Endothelial cell of umbilical vein (primary cell): ENCODE measurements at regions not wholly inside any gene's neighbourhood (a gene's known extent, or its start where the extent isn't known, plus 50 kb on each side); places are given as distances from the start of the nearest gene placed in this dataset.

Source experiments
- BruUV-seq: library from RNA; stranded (reverse); fragments of 400-500 nt; replicated peaks from 2 replicates; lab custom pipeline; 2021; lab: Mats Ljungman, UMichigan
- CTCF ChIA-PET: fragments of 300-600, 350-600 bp; sonication (Branson Sonifier 250); formaldehyde crosslinking; loops from one replicate; lab custom pipeline; 2021; ENCODE audit warnings: antibody characterized with exemption, inconsistent platforms; lab: Charles Lee
- POLR2A ChIA-PET: fragments of 300-600, 350-600 bp; sonication (Branson Sonifier 250); formaldehyde crosslinking; loops from one replicate; lab custom pipeline; 2021; ENCODE audit warnings: antibody characterized with exemption, inconsistent platforms; lab: Charles Lee
- DNase-seq: peaks from one replicate; pipeline ENCODE4 v3.0.0-alpha.2; 2011; ENCODE audit warnings: low read depth, low spot score
- FAIRE-seq: peaks from 2 replicates; lab custom pipeline; 2011; peaks lifted over from hg19 to GRCh38; lab: Jason Lieb, UNC
- H2AFZ ChIP-seq: 2 replicates; pipeline ENCODE4 v1.6.0; 2012; ENCODE audit warnings: low read depth, low read length, control low read depth, inconsistent platforms
- H3K27ac ChIP-seq: 2 replicates; pipeline ENCODE4 v1.5.1; 2011; ENCODE audit warnings: low read depth, mild to moderate bottlenecking, control low read depth, low read length, moderate library complexity; ENCODE audit not compliant: insufficient read depth
- H3K27me3 ChIP-seq, 2 experiments: 2 replicates each; pipeline versions ENCODE4 v1.6.0 to v1.6.1; 2011; ENCODE audit warnings: low read length in 2 of 2, mixed read lengths in 1 of 2; ENCODE audit not compliant: control insufficient read depth in 2 of 2, insufficient read depth in 2 of 2
- H3K36me3 ChIP-seq, 2 experiments: 2 replicates in 1 of 2; 3 replicates in 1 of 2; pipeline ENCODE4 v1.5.1; 2011; ENCODE audit warnings: low read length in 2 of 2, mild to moderate bottlenecking in 1 of 2, moderate library complexity in 1 of 2; ENCODE audit not compliant: control insufficient read depth in 2 of 2, insufficient read depth in 2 of 2; ENCODE audit errors: extremely low read depth in 1 of 2
- H3K4me1 ChIP-seq: 3 replicates; pipeline ENCODE4 v1.5.1; 2011; ENCODE audit warnings: mild to moderate bottlenecking, low read length; ENCODE audit not compliant: control insufficient read depth, insufficient read depth; ENCODE audit errors: extremely low read depth
- H3K4me2 ChIP-seq: 2 replicates; pipeline ENCODE4 v1.6.1; 2011; ENCODE audit warnings: low read length, control low read depth, mixed read lengths; ENCODE audit not compliant: insufficient read depth
- H3K4me3 ChIP-seq, 3 experiments: fragments of 200-600 bp in 1 of 3; sonication (generic), shearing (Covaris generic) in 1 of 3; replicated peaks in 1 of 3; 2 replicates each; pipeline ENCODE4 v1.5.1; 2011 to 2016; ENCODE audit warnings: control low read depth in 3 of 3, low read length in 3 of 3, mild to moderate bottlenecking in 2 of 3, inconsistent platforms in 1 of 3, low read depth in 1 of 3, moderate library complexity in 1 of 3; ENCODE audit not compliant: insufficient read depth in 1 of 3
- H3K79me2 ChIP-seq: 2 replicates; pipeline ENCODE4 v1.6.0; 2012; ENCODE audit warnings: low read length, inconsistent platforms; ENCODE audit not compliant: control insufficient read depth, insufficient read depth
- H3K9ac ChIP-seq: replicated peaks from 2 replicates; pipeline ENCODE3; 2011; ENCODE audit warnings: low read length, control low read depth; ENCODE audit not compliant: insufficient read depth; ENCODE audit errors: extremely low read depth
- H3K9me1 ChIP-seq: replicated peaks from 3 replicates; pipeline ENCODE4 v1.6.0; 2011; ENCODE audit warnings: mild to moderate bottlenecking, low read length; ENCODE audit not compliant: control insufficient read depth, insufficient read depth; ENCODE audit errors: extremely low read depth
- H3K9me3 ChIP-seq: replicated peaks from 2 replicates; pipeline ENCODE4 v1.5.1; 2012; ENCODE audit warnings: low read length, inconsistent platforms; ENCODE audit not compliant: control insufficient read depth, insufficient read depth
- H4K20me1 ChIP-seq: replicated peaks from 2 replicates; pipeline ENCODE3; 2011; ENCODE audit warnings: mild to moderate bottlenecking, low read length; ENCODE audit not compliant: control insufficient read depth, insufficient read depth; ENCODE audit errors: extremely low read depth
- EZH2 ChIP-seq: IDR thresholded peaks from 2 replicates; pipeline ENCODE4 v1.6.1; 2012; ENCODE audit warnings: borderline replicate concordance, low read depth, mild to moderate bottlenecking, moderate library complexity, low read length, inconsistent platforms; ENCODE audit not compliant: severe bottlenecking
- FOS ChIP-seq: IDR thresholded peaks from 2 replicates; pipeline ENCODE4 v1.6.1; 2011; ENCODE audit warnings: mild to moderate bottlenecking, low read length, moderate library complexity, borderline replicate concordance; ENCODE audit not compliant: insufficient read depth
- GATA2 ChIP-seq: IDR thresholded peaks from 2 replicates; pipeline ENCODE4 v1.7.0; 2011; ENCODE audit warnings: low read depth, mild to moderate bottlenecking, moderate library complexity, mixed read lengths, low read length; ENCODE audit not compliant: insufficient read length, insufficient read depth
- JUN ChIP-seq: IDR thresholded peaks from 2 replicates; pipeline ENCODE4 v1.6.1; 2011; ENCODE audit warnings: borderline replicate concordance, low read depth; ENCODE audit not compliant: insufficient read length, insufficient read depth
- MYC ChIP-seq: IDR thresholded peaks from one replicate; pipeline ENCODE4 v1.6.1; 2011; ENCODE audit warnings: mild to moderate bottlenecking, low read depth, low read length
- POLR2A ChIP-seq: IDR thresholded peaks from 2 replicates; pipeline ENCODE4 v1.6.1; 2012; ENCODE audit warnings: low read depth, mild to moderate bottlenecking, control low read depth, low read length
- POLR2AphosphoS5 ChIP-seq: IDR thresholded peaks from 2 replicates; pipeline ENCODE4 v1.6.1; 2012; ENCODE audit warnings: low read depth, mild to moderate bottlenecking, control low read depth, low read length, moderate library complexity; ENCODE audit not compliant: insufficient read depth
- dilution Hi-C: fragments of 300-500 bp; cut with MboI; formaldehyde crosslinking; loops from one replicate; pipeline ENCODE4 v1.15.0; 2019; ENCODE audit warnings: low sequenced_read_pairs; ENCODE audit not compliant: extremely low pct_ligation_motif_present
- intact Hi-C: fragments of 100-400 bp; cut with micrococcal nuclease; formaldehyde crosslinking; loops from one replicate; pipeline ENCODE4 v1.10.0; 2022
- TF ChIP-seq, protein P1 (sequence below): IDR thresholded peaks from 2 replicates; pipeline ENCODE4 v1.6.1; 2011; ENCODE audit not compliant: insufficient read depth, insufficient read length
- TF ChIP-seq, protein P2 (sequence below), 2 donors: IDR thresholded peaks; 1 replicate in 1 of 2; 2 replicates in 1 of 2; pipeline ENCODE4 v1.5.1; 2011; ENCODE audit warnings: low read length in 2 of 2, mild to moderate bottlenecking in 2 of 2, moderate library complexity in 2 of 2, control low read depth in 1 of 2, inconsistent platforms in 1 of 2, low read depth in 1 of 2; ENCODE audit not compliant: insufficient read depth in 1 of 2; ENCODE audit errors: extremely low read depth in 1 of 2

DNA sequence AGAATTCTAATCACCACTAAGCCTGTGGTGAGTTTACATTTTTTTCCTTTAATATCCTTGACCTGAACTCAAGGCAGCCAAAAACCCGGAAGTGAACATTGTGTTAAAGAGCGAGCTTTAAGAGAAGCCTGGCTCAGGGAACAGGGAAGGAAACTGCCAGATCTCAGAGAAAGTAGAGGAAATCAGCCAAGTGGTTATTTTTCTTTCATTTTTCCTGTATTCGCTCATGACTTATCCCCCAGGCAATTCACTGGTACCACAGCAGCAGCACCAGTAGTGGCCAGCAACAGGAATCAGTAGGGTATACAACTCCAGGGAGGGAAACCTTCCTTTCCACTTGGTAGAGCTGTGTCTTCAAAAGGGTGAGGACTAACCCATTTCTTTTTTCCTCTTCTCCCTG, 89.6 kb upstream of the HMGCLL1 start:
- no peaks in the 10 kb centered on the region for H3K36me3 ChIP-seq
- ChIA-PET CTCF (no interaction called here), POLR2A (no interaction called here)
- no peaks in the 10 kb centered on the region for H3K9me1 ChIP-seq
- no peak overlapping the region for H3K27ac ChIP-seq
- H2AFZ ChIP-seq: peak overlapping the region; percentile 79
- intact Hi-C loops (no loop called here), dilution Hi-C loops (no loop called here)
- no peak overlapping the region for H3K9ac ChIP-seq
- H3K27me3 ChIP-seq: no peaks in the 10 kb centered on the region
- H3K79me2 ChIP-seq: no peaks in the 10 kb centered on the region
- H3K4me3 ChIP-seq: no peak overlapping the region
- no peaks in the 10 kb centered on the region for H3K4me1 ChIP-seq
- no peaks in the 10 kb centered on the region for H3K9me3 ChIP-seq
- BruUV-seq: no TSS peak
- H4K20me1 ChIP-seq: no peaks in the 10 kb centered on the region
- no peak overlapping the region for H3K4me2 ChIP-seq
- TF ChIP-seq GATA2: no peak
- no peak for TF ChIP-seq POLR2AphosphoS5
- TF ChIP-seq FOS: no peak
- TF ChIP-seq, protein P1, sequence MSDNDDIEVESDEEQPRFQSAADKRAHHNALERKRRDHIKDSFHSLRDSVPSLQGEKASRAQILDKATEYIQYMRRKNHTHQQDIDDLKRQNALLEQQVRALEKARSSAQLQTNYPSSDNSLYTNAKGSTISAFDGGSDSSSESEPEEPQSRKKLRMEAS: no peak
- TF ChIP-seq JUN: no peak
- TF ChIP-seq POLR2A: no peak
- TF ChIP-seq EZH2: no peak
- no peak for TF ChIP-seq MYC
- TF ChIP-seq, protein P2, sequence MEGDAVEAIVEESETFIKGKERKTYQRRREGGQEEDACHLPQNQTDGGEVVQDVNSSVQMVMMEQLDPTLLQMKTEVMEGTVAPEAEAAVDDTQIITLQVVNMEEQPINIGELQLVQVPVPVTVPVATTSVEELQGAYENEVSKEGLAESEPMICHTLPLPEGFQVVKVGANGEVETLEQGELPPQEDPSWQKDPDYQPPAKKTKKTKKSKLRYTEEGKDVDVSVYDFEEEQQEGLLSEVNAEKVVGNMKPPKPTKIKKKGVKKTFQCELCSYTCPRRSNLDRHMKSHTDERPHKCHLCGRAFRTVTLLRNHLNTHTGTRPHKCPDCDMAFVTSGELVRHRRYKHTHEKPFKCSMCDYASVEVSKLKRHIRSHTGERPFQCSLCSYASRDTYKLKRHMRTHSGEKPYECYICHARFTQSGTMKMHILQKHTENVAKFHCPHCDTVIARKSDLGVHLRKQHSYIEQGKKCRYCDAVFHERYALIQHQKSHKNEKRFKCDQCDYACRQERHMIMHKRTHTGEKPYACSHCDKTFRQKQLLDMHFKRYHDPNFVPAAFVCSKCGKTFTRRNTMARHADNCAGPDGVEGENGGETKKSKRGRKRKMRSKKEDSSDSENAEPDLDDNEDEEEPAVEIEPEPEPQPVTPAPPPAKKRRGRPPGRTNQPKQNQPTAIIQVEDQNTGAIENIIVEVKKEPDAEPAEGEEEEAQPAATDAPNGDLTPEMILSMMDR (IDR thresholded peaks at IDR 0.05; ENCODE audit: extremely low read depth in 1 of 2, insufficient read depth in 1 of 2, low read depth in 1 of 2, low read length in 2 of 2): no peak
- DNase-seq (peak; percentile 18), FAIRE-seq (no peak)
